HG02763 (cell line): ENCODE measurements at regions not wholly inside any gene's neighbourhood (a gene's known extent, or its start where the extent isn't known, plus 50 kb on each side); places are given as distances from the start of the nearest gene placed in this dataset.
"Not testable (repeated sequence)": the region's sequence is repeated elsewhere in the genome, so short reads cannot be mapped to it uniquely, and the experiment has no call there.

ENCODE experiments used
- ATAC-seq: cut with Tn5 transposase; IDR thresholded peaks from one replicate; pipeline ENCODE4 v1.9.1; 2021; ENCODE audit warnings: mild to moderate bottlenecking, moderate library complexity; ENCODE audit not compliant: unreplicated experiment

GRCh38 chr13:38283346-38283745, 66.3 kb upstream of the UFM1 start:
- no peak for ATAC-seq

- no peak for ATAC-seq
These were observed 84.5 kb upstream of the UFM1 start for GRCh38 chr13:38265132-38265497.

GRCh38 chr13:38264363-38265131, 85.1 kb upstream of the UFM1 start:
- no peak for ATAC-seq

GRCh38 chr13:38262211-38262610, 87.4 kb upstream of the UFM1 start:
- ATAC-seq: no peak

- no peak for ATAC-seq
These were observed 94.1 kb upstream of the UFM1 start for GRCh38 chr13:38255600-38255999.

- no peak for ATAC-seq
These were observed 109.8 kb upstream of the UFM1 start for GRCh38 chr13:38239874-38240273.

GRCh38 chr13:38228322-38228721, 121.3 kb upstream of the UFM1 start:
- no peak for ATAC-seq

- no peak for ATAC-seq
These were observed 123.2 kb upstream of the UFM1 start for GRCh38 chr13:38226496-38226895.

GRCh38 chr13:38223089-38223488, 126.6 kb upstream of the UFM1 start:
- no peak for ATAC-seq

GRCh38 chr13:38221120-38221519, 128.5 kb upstream of the UFM1 start:
- ATAC-seq: not testable (repeated sequence)

GRCh38 chr13:38216181-38216580, 133.5 kb upstream of the UFM1 start:
- no peak for ATAC-seq

GRCh38 chr13:38213314-38213713, 136.3 kb upstream of the UFM1 start:
- no peak for ATAC-seq

- no peak for ATAC-seq
These were observed 138.6 kb upstream of the UFM1 start for GRCh38 chr13:38210928-38211596.

GRCh38 chr13:38204556-38204955, 145.1 kb upstream of the UFM1 start:
- no peak for ATAC-seq

GRCh38 chr13:38202740-38203139, 146.9 kb upstream of the UFM1 start:
- no peak for ATAC-seq

- ATAC-seq: no peak
These were observed 158.6 kb upstream of the UFM1 start for GRCh38 chr13:38191016-38191415.

- peak; percentile 75 for ATAC-seq
These were observed 169.0 kb upstream of the UFM1 start for GRCh38 chr13:38180670-38181069.

GRCh38 chr13:38180126-38180525, 169.5 kb upstream of the UFM1 start:
- no peak for ATAC-seq

- no peak for ATAC-seq
These were observed 173.0 kb upstream of the UFM1 start for GRCh38 chr13:38176664-38177063.

GRCh38 chr13:38173403-38173802, 176.2 kb upstream of the UFM1 start:
- ATAC-seq: no peak

GRCh38 chr13:38167164-38167822, 182.4 kb upstream of the UFM1 start:
- ATAC-seq: peak; percentile 97

- ATAC-seq: no peak
These were observed 183.5 kb upstream of the UFM1 start for GRCh38 chr13:38166116-38166515.
